ENCODE measurements at regions not wholly inside any gene's neighbourhood (a gene's known extent, or its start where the extent isn't known, plus 50 kb on each side); places are given as distances from the start of the nearest gene placed in this dataset.

DNA sequence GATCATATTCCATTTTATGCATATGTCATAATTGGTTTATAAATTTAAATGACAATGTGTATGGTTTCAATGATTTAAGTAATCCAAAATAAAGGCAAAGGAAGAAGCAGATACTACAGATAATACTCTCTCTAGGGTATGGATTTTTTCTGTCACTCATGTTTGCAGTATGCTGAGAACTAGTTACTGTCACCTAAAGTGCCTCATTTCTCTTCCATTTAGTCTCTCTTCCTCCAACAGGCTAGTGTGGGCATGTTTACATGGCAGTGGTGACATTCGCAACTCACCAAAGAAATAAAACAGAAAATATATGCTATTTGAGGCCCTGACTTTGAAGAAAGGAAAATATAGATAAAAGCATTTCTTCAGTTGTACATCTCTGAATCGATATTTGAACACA is 1460.4 kb upstream of the ZEB2 start:
- DNase-seq = no peak

DNA sequence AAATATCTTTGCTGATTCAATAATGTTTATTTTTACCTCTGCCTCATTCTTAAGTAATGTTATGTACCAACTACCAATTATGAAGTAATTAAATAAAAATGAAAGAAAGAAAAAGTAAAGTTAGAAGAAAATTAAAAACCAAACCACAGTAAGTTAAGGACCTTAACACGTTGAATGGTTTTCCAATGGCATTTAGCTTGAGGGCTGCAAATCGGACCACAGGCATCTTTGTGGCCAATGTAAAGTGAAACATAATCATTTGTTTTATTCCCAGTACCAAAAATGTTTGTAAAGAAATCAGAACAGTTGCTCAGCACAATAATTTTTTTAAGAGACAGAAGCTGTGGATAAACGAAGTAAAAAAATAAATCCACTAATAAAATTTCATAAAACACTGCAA is 1455.5 kb upstream of the ZEB2 start:
- no peak for DNase-seq

GRCh38 chr2:145961846-145962245 is 1441.9 kb upstream of the ZEB2 start:
- DNase-seq = no peak

GRCh38 chr2:145960479-145961163 is 1440.7 kb upstream of the ZEB2 start:
- DNase-seq = no peak

GRCh38 chr2:145958611-145959010 is 1438.7 kb upstream of the ZEB2 start:
- no peak for DNase-seq

DNA sequence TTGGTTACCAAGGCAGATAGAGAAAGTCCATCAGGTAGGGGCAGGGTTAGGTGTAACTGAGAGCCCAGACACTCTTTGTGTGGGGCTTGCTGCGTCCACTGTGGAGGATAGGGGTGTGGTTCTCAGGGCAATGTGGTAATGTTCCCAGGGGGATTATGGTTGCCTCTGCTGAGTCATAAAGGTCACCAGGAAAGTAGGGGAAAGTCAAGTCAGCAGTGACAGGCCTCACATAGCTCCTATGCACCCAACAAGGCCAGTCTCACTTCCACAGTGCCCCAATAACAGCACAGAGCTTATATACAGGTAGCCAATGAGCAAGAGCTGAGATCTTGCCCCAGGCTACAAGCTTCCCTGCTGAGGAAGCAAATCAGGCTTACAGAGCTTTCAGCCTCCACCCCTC is 1438.0 kb upstream of the ZEB2 start:
- DNase-seq = no peak

GRCh38 chr2:145939949-145940348 is 1420.0 kb upstream of the ZEB2 start:
- DNase-seq = no peak

- DNase-seq = no peak
Observed at GRCh38 chr2:145935016-145935415, 1415.1 kb upstream of the ZEB2 start.

GRCh38 chr2:145931781-145932395 is 1412.0 kb upstream of the ZEB2 start:
- peak; percentile 4 for DNase-seq

DNA sequence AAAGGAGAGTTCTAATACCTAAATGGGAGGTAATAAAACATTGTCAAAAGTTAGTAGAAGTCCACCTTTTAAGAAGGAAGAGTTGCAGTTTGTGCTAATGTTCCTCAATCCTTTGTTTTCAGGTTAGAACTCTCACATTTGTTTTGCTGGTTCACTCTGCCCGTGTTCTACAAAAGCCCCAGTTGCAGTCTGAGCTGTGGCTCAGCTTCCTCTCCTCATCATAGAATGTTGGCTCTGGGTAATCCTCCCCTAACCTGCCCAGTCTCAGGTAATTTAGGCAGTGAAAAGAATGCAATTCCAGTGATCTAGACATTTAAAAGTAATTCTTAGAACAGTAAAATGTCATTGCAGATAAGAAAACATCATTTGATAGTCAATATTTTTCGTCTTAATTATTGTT is 1410.4 kb upstream of the ZEB2 start:
- no peak for DNase-seq

DNA sequence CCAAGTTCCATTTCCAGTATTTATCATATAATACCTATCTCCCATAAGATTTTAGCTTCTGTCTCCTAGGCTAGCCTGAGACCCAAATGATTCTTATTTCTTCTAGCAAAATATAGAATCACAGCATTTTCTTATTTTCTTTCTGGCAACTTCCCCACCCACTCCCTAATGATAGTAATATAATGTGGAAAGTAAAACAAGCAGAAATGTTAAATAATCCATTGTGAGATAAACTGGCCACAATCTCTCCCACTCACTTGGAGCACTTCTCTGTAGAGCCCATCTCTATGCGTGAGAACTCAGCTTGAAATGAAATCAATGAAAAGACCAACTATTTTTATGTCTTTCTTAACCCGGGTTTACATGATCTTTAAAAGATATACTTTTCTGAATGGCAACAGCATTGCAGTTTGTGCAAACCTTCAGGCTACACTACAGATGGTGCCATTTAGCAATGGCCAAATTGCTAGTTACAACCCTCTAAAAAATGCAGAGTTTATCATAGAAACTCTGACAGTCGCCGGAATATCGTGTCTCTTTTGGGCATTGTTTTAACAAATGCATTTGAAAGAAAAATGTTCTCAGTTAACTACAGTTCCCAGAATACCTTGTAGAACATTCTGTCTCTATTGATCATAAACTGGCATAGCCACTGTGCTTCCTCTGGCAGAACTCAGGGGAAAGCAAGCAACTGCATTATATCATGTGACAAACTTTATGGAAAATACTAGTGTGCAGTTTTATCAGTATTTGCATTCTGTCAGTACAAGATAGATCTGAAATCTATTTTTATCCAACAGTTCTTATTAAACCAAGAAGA is 1407.4 kb upstream of the ZEB2 start:
- DNase-seq = no peak

- no peak for DNase-seq
Observed at GRCh38 chr2:145925591-145925990, 1405.7 kb upstream of the ZEB2 start.

DNA sequence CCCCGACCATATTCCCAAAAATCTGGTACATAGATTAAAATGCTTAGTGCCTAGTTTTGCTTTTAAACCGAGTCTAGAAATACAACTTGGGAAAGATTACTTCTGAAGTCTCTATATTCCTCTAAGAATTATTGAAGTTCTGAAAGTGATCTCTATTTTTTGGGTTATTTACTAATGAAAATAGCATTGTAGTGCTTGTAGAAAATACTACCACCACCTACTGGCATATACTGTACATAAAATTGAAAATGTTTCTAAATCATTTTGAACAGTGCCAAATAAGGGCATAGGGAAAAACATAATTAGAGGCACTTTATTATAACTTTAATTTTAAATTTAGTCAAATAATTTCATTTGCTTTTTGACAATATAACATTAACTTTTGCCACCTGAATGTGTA is 1399.6 kb upstream of the ZEB2 start:
- DNase-seq = no peak

DNA sequence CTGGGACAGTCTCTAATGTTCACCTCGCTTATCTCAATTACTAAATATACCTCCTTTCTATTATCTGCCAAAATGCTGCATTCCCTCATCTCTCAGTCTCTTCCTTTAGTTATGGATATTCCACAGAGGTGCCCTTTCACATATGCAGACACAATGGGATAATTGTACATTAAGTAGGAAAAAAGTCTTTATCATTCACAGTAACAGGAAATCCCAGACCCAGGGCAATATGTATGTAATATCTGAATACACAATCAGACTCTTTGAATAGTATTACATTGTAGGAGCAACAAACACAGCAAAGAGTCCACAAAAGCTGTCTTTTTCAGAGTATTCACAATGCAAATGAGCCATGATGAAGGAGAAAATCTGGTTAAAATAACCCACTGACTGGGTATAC is 1399.0 kb upstream of the ZEB2 start:
- no peak for DNase-seq

- DNase-seq = no peak
Observed at GRCh38 chr2:145916799-145917198, 1396.9 kb upstream of the ZEB2 start.

DNA sequence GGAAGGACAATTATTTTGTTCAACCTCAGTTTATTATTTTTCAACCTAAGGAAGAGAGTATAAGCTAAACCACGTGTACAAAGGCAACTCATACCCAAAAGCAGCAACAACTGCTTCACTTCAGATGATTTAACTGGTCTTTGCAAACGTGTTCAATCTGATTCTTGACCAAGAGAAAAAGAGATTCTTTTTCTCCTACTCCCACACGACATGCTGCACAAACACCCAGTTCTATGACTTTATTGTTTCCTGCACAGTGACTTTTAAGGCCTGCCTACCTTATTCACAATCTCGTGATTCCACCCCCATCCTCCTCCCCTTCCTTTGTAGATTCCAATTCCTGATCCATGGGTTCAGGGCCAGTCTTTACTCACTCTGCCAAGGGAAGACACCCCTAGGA is 1394.8 kb upstream of the ZEB2 start:
- DNase-seq = no peak

- no peak for DNase-seq
Observed at GRCh38 chr2:145910416-145910815, 1390.5 kb upstream of the ZEB2 start.

- DNase-seq = no peak
Observed at GRCh38 chr2:145909766-145910165, 1389.8 kb upstream of the ZEB2 start.

- DNase-seq = no peak
Observed at GRCh38 chr2:145909175-145909755, 1389.3 kb upstream of the ZEB2 start.

- no peak for DNase-seq
Observed at GRCh38 chr2:145906354-145906753, 1386.4 kb upstream of the ZEB2 start.

GRCh38 chr2:145905371-145905770 is 1385.5 kb upstream of the ZEB2 start:
- no peak for DNase-seq

DNA sequence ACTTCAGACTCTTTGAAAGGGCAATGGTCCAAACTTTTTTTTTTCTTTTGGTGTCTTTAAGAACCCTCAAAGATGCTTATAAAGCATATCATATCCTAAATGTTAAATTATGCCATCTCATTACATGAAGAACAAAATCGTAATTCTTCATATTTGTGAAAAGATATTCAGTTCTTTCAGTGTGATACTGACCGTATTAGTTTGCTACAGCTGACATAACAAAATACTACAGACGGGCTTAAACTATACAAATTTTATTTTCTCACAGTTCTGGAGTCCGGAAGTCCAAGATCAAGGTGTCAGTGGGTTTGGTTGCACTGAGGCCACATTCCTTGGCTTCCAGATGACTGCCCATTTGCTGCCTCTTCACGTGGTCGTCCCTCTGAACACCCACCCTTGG is 1377.2 kb upstream of the ZEB2 start:
- no peak for DNase-seq

GRCh38 chr2:145887915-145888314 is 1368.0 kb upstream of the ZEB2 start:
- no peak for DNase-seq

All from skin of body (tissue), 1 donor.